ENCODE measurements at regions not wholly inside any gene's neighbourhood (a gene's known extent, or its start where the extent isn't known, plus 50 kb on each side); places are given as distances from the start of the nearest gene placed in this dataset.

DNA sequence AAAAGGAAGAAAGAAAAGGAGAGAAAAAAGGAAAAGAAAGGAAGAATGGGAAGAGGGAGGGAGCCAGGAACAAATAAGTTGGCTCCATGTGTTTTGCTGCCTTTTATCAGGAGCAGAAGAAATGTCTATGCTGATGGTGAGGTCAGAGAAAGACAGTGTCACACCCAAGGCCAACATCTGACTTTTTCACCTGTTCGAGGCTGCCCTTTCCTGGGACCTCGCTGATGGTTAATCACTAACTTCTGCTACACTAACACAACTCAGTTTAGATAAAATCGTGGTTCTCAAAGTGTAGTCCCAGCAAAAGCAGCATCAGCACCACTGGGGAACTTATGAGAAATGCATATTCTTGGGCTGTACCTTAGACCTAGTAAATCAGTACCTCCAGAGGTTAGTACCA is 88.2 kb upstream of the FER start:
- TF ChIP-seq CTCF (IDR thresholded peaks at IDR 0.05) (no peak), POLR2A (IDR thresholded peaks at IDR 0.05) (no peak), EP300 (IDR thresholded peaks at IDR 0.05) (no peak), POLR2AphosphoS5 (IDR thresholded peaks at IDR 0.05) (no peak)
